ENCODE measurements at regions not wholly inside any gene's neighbourhood (a gene's known extent, or its start where the extent isn't known, plus 50 kb on each side); places are given as distances from the start of the nearest gene placed in this dataset.

DNA sequence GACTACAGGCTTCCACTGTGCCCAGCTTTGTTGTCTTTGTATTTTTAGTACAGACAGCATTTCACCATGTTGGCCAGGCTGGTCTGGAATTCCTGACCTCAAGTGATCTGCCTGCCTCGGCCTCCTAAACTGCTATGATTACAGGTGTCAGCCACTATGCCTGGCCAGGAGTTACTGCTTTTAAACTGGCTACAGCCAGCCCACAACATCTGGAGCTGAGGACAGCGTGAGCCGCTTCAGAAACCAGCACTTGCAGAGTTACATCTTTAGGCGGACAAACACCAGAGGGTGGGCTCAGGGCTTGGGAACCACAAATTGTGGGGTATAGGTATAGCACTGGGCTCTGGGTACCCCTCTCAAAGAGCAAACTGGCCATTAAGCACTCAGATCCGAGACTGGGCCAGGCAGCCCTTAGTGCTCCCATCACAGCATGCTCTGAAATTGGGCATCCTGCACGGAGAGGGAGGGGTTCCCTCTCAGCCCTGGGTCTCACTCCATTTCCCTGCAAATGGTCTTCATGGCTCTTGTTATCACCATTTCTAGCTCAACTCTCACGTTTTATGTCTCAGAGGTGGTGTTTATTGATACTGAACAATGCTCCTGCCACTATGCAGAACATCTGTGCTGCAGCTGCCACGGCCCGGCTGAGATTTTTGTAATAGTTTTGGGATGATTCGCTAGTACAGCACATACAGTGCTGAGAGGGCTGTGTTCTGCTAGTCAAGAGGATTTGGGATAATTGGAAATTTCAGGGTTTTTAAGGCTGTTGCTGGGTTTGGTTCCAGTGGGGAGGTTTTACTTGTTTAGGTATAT lies 146.4 kb upstream of the LYZL2 start:
- Mint-ChIP-seq H3K27ac (no peak overlapping the region), H3K9me3 (peaks cover 4% of the 10 kb centered on the region), H3K4me1 (no peaks in the 10 kb centered on the region), H3K4me3 (no peak overlapping the region), H3K36me3 (ENCODE audit: low read depth) (no peaks in the 10 kb centered on the region), H3K27me3 (peaks cover 10% of the 10 kb centered on the region)
- no peak for ATAC-seq (replicated peaks)

DNA sequence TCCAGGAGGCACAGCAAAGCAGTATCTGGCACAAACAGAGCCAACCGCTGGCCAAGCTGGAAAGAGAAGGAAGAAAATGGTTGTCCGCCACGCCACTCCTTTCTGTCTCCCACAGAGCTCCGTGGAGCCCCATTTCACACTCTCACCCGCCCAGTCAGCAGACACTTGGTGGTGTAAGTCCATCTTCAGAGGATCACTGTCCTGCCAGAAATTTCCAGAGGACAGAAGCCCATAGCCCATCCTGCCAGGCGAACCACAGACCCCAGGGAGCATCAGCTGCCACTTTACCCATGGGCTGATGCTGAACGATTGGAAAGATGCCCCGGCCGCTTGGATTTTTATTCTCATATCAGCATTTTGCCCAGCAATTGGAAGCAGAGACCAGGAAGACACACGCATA lies 144.7 kb upstream of the LYZL2 start:
- peaks cover 10% of the 10 kb centered on the region for H3K27me3 Mint-ChIP-seq
- H3K4me1 Mint-ChIP-seq, result no peaks in the 10 kb centered on the region
- H3K9me3 Mint-ChIP-seq, result peaks cover 4% of the 10 kb centered on the region
- no peak overlapping the region for H3K27ac Mint-ChIP-seq
- H3K36me3 Mint-ChIP-seq (ENCODE audit: low read depth), result no peaks in the 10 kb centered on the region
- ATAC-seq (replicated peaks), result no peak
- H3K4me3 Mint-ChIP-seq, result no peak overlapping the region

DNA sequence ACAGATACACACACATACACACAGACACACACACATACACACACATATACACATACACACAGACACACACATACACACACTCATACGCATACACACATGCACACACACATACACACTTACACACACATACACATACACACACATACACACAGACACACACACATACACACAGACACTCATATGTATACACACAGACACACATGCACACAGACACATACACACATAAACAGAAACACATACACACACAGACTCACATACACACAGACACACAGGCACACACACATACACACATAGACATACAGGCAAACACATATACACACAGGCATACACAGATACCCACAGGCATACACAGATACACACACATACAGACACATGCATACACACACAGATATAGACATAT lies 143.9 kb upstream of the LYZL2 start:
- Mint-ChIP-seq H3K27me3 (peaks cover 6% of the 10 kb centered on the region), H3K4me3 (no peak overlapping the region), H3K27ac (no peak overlapping the region), H3K9me3 (peaks cover 4% of the 10 kb centered on the region), H3K36me3 (ENCODE audit: low read depth) (no peaks in the 10 kb centered on the region), H3K4me1 (no peaks in the 10 kb centered on the region)
- no peak for ATAC-seq (replicated peaks)

DNA sequence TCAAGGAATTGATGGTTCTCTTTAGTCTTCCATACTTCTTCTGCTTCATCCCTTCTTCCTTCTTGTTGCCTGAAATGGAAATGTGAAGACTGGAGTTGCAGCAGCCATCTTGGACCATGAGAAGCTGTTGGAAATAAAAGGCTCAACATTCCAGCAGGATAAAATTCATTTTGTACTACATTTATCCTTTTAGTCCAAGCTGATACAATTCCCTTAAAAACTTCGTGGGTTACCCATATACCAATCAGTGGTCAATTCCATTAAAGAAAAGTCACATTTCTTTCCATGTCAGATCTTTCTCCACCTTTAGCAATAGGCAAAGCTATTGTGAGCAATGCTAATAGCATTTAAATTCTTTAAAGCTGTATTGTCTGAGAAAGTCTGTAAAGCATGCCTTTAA lies 141.3 kb upstream of the LYZL2 start:
- Mint-ChIP-seq H3K27me3 (peaks cover 10% of the 10 kb centered on the region), H3K36me3 (ENCODE audit: low read depth) (no peaks in the 10 kb centered on the region), H3K9me3 (peaks cover 4% of the 10 kb centered on the region), H3K4me1 (no peaks in the 10 kb centered on the region), H3K4me3 (no peak overlapping the region), H3K27ac (no peak overlapping the region)
- no peak for ATAC-seq (replicated peaks)

DNA sequence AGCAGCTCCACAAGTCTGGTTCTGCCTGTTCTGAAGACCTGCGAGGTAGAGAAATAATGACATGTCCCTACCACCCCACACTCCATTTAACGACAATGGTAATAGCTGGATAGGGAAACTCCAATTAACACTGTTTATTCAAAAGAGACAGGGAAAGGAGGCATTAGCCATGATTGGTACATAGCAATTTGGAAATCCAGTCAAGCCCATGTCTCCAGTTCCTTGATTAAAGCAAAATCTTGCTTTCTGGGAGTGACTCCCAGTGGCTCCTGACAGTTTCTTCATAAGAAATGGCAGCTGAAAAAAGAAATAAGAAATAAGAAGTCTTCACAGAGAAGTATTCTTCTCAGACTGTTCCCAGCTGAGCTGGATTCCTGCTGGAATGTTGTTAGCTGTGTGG lies 140.7 kb upstream of the LYZL2 start:
- H3K27ac Mint-ChIP-seq, result no peak overlapping the region
- no peak overlapping the region for H3K4me3 Mint-ChIP-seq
- peaks cover 10% of the 10 kb centered on the region for H3K27me3 Mint-ChIP-seq
- no peaks in the 10 kb centered on the region for H3K36me3 Mint-ChIP-seq (ENCODE audit: low read depth)
- no peak for ATAC-seq (replicated peaks)
- peaks cover 4% of the 10 kb centered on the region for H3K9me3 Mint-ChIP-seq
- no peaks in the 10 kb centered on the region for H3K4me1 Mint-ChIP-seq

DNA sequence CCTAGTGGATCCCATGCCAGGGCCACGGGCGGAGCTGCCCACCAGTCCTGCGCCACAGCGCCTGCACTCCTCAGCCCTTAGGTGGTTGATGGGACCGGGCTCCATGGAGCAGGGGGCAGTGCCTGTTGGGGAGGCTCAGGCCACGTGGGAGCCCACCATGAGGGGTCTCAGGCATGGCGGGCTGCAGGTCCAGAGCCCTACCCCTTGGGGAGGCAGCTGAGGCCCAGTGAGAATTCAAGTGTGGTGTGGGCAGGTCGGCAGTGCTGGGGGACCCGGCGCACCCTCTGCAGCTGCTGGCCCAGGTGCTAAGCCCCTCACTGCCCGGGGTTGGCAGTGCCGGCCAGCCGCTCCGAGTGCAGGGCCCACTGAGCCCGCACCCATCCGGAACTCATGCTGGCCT lies 139.8 kb upstream of the LYZL2 start:
- no peak for ATAC-seq (replicated peaks)
- no peaks in the 10 kb centered on the region for H3K4me1 Mint-ChIP-seq

DNA sequence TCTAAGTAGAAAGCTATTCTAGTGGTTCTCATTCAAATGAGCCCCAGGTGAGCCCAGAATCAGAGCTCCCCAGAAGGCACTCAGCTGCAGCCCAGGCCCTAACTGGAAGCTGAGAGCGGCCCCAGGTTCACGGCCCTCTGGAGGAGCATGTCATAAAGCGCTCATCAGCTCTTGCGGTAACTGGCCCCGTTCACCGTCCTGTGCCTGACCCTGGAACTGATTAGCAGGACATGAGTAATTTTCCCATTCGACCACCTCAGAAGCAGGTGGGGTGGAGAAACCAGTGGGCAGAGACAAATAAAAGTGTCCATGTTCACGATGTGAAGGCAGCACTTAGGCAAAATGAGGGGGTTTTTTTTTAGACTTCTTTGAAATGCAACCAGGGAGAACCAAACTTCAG lies 136.1 kb upstream of the LYZL2 start:
- peaks cover 9% of the 10 kb centered on the region for H3K27me3 Mint-ChIP-seq
- H3K36me3 Mint-ChIP-seq (ENCODE audit: low read depth), result no peaks in the 10 kb centered on the region
- no peaks in the 10 kb centered on the region for H3K4me1 Mint-ChIP-seq
- no peak for ATAC-seq (replicated peaks)
- H3K27ac Mint-ChIP-seq, result no peak overlapping the region
- no peak overlapping the region for H3K4me3 Mint-ChIP-seq
- H3K9me3 Mint-ChIP-seq, result no peaks in the 10 kb centered on the region

More for the DNA sequence above, 139.8 kb upstream of the LYZL2 start:
- H3K36me3 Mint-ChIP-seq (ENCODE audit: low read depth), result no peaks in the 10 kb centered on the region
- H3K4me3 Mint-ChIP-seq, result no peak overlapping the region
- H3K27me3 Mint-ChIP-seq, result peaks cover 12% of the 10 kb centered on the region
- H3K27ac Mint-ChIP-seq, result no peak overlapping the region
- peaks cover 4% of the 10 kb centered on the region for H3K9me3 Mint-ChIP-seq

DNA sequence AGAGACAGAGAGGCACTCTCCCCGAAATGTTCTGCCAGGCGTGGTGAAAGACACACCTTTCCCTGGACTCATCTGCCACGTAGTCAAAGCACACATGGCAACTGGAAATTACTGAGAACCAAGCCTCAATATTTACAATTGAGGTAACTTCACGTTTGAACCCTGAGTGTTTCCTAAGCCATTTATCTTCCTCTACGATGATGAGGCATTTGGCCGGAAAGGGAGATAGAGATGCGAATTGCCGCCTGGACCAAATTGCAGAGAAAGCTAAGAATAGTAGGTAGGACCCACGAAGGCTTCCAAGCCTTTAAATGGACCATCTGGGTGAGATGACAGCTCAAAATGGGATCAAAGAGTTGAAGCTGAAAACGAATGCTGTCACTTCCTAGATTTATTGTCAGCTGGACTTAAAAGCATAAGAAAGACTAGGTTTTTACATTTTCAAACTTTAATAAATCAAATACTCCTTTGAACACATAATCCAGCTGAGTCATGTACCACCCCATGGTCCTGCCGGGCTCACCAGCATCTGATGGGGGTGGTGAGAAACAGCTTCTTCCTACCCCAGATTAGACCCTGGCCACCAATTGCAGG lies 135.6 kb upstream of the LYZL2 start:
- Mint-ChIP-seq H3K4me1 (no peaks in the 10 kb centered on the region), H3K27ac (no peak overlapping the region), H3K27me3 (peaks cover 9% of the 10 kb centered on the region), H3K9me3 (no peaks in the 10 kb centered on the region), H3K36me3 (ENCODE audit: low read depth) (no peaks in the 10 kb centered on the region), H3K4me3 (no peak overlapping the region)
- ATAC-seq (replicated peaks), result no peak

DNA sequence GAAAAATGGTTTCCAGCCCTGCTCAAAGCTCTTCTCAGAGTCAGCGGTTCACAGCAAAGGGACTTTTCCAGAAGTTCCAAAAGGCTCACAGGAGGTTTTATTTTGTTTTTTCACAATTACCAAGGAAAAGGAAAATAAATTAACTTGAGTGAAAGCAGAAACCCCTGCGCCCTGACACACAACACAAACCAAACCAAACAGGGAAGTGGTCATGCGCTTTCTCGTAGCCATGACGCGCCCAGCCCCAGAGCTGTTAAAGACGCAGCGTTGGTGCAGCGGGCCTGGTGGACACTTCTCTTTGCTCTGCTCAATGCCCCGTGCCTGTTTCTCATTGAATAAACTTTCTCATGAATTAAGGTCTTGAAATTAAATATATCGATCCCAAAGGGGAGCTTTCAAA lies 134.4 kb upstream of the LYZL2 start:
- Mint-ChIP-seq H3K36me3 (ENCODE audit: low read depth) (no peaks in the 10 kb centered on the region), H3K27me3 (peaks cover 9% of the 10 kb centered on the region)

DNA sequence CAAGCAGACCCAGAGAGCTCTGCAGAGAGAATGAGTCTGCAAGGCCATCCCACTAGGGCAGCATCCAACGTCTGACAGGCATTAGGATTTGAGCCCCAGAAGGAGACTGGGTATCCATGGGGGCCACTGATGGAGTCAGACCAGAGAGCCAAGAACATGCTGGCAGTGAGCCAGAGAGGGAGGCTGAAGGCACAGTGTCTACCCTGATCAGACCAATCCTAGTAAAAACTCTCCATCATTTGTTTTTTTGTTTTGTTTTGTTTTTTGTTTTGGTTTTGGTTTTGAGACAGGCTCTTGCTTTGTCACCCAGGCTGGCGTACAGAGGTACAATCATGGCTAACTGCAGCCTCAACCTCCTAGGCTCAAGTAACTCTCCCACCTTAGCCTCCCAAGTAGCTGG lies 133.1 kb upstream of the LYZL2 start:
- no peaks in the 10 kb centered on the region for H3K4me1 Mint-ChIP-seq
- no peak for ATAC-seq (replicated peaks)

More for the DNA sequence above, 134.4 kb upstream of the LYZL2 start:
- no peaks in the 10 kb centered on the region for H3K9me3 Mint-ChIP-seq
- H3K27ac Mint-ChIP-seq, result no peak overlapping the region
- H3K4me3 Mint-ChIP-seq, result no peak overlapping the region
- no peak for ATAC-seq (replicated peaks)
- H3K4me1 Mint-ChIP-seq, result no peaks in the 10 kb centered on the region

DNA sequence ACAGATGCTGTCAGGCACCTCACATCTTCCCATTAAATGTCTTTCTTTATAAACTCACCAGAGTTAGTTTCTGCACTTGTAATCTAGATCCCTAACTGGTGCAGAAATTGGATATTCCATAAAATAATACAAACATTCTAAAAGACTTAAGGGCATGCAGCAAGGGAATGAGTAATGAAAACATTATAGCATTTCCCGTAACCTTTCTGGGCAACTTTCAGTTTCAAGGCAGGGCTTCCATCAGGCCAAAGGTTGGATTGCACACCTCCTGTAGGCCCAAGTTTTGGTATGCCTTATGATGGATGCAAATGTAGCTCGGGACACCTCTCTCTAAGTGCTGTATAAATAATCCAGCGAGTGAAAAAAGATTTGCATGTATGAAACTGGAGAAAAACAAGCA lies 129.9 kb upstream of the LYZL2 start:
- no peaks in the 10 kb centered on the region for H3K36me3 Mint-ChIP-seq (ENCODE audit: low read depth)
- no peaks in the 10 kb centered on the region for H3K4me1 Mint-ChIP-seq
- no peak overlapping the region for H3K4me3 Mint-ChIP-seq
- no peak overlapping the region for H3K27ac Mint-ChIP-seq
- H3K9me3 Mint-ChIP-seq, result no peaks in the 10 kb centered on the region
- H3K27me3 Mint-ChIP-seq, result no peaks in the 10 kb centered on the region
- ATAC-seq (replicated peaks), result peak; percentile 23

More for the DNA sequence above, 133.1 kb upstream of the LYZL2 start:
- no peaks in the 10 kb centered on the region for H3K9me3 Mint-ChIP-seq
- no peak overlapping the region for H3K4me3 Mint-ChIP-seq
- H3K27ac Mint-ChIP-seq, result no peak overlapping the region
- no peaks in the 10 kb centered on the region for H3K36me3 Mint-ChIP-seq (ENCODE audit: low read depth)
- H3K27me3 Mint-ChIP-seq, result peaks cover 9% of the 10 kb centered on the region

DNA sequence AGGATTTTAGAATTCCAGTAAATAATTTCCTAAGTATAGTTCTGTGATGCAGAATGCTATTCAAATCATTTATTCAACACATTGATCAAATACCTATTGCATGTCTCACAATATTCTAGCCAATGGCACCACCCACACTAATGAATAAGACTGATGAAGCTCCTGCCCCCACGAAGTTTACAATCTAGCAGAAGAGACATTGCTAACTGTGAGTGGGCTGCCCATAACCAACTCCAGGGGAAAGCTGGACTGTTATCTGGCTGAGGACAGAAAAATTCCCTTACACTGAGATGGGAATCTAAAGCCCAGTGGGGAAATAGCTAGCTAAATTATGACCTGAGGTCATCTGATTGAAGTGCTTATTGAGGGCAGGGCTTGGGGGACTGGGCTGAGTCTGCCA lies 128.8 kb upstream of the LYZL2 start:
- Mint-ChIP-seq H3K36me3 (ENCODE audit: low read depth) (no peaks in the 10 kb centered on the region), H3K4me3 (no peak overlapping the region), H3K9me3 (no peaks in the 10 kb centered on the region), H3K4me1 (no peaks in the 10 kb centered on the region), H3K27ac (no peak overlapping the region), H3K27me3 (no peaks in the 10 kb centered on the region)
- no peak for ATAC-seq (replicated peaks)

DNA sequence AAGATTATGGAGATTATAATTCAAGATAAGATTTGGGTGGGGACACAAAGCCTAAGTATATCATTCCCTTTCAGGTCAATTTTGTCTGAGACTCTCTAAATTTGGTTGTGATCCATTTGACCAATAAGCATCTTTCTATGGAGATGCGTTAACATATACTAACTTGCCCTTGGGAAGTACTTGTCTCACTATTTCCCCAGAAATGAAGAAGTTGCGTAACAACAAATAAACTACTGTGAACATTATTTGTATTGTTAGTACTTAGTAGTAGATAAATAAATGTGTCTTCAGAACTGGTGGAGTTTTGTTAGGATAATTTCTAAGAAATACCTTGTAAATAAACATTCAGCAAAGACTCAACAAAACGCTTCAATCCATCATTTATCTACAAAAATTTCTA lies 127.3 kb upstream of the LYZL2 start:
- no peaks in the 10 kb centered on the region for H3K36me3 Mint-ChIP-seq (ENCODE audit: low read depth)
- no peak overlapping the region for H3K4me3 Mint-ChIP-seq
- H3K27ac Mint-ChIP-seq, result no peak overlapping the region
- H3K9me3 Mint-ChIP-seq, result no peaks in the 10 kb centered on the region
- no peak for ATAC-seq (replicated peaks)
- peaks cover 2% of the 10 kb centered on the region for H3K27me3 Mint-ChIP-seq
- H3K4me1 Mint-ChIP-seq, result no peaks in the 10 kb centered on the region

DNA sequence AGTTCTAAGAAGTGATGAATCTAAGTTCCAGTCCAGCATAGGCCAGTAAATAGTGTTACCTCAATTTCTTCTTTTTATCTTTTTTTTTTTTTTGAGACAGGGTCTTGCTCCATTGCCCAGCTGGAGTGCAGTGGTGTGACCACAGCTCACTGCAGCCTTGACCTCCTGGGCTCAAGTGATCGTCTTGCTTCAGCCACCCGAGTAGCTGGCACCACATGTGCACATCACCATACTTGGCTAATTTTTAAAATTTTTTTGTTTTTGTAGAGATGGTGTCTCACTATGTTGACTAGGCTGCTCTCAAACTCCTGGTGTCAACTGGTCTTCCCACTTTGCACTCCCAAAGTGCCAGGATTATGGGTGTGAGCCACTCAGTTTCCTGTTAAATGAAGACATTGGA lies 126.6 kb upstream of the LYZL2 start:
- H3K4me1 Mint-ChIP-seq, result peaks cover 5% of the 10 kb centered on the region
- no peaks in the 10 kb centered on the region for H3K9me3 Mint-ChIP-seq
- no peak overlapping the region for H3K27ac Mint-ChIP-seq
- no peak for ATAC-seq (replicated peaks)
- H3K27me3 Mint-ChIP-seq, result peaks cover 7% of the 10 kb centered on the region
- no peak overlapping the region for H3K4me3 Mint-ChIP-seq
- H3K36me3 Mint-ChIP-seq (ENCODE audit: low read depth), result no peaks in the 10 kb centered on the region

DNA sequence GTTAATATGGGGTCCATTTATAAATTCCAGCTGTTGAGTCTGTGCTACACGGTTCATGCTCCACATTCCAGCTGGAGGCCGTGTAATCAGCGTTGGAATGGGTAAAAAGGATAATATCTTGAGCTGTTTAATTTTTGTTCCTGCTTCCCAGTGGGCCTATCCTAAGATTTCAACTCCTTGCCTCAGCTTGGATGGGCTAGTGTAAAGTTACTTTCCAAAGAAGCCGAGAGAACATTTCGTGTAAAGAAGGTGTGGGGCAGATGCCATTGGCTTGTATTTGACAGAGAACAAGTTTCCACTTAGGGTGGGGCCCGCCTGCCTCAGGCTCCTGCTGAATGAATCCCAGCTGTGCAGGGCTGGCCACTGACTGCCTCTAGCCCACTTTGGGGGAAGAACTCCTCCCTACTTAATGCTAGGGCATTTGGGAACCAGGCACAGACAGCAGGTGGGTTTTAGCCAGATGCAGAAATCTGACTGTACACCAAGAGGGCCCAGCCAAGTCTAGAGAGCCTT lies 125.9 kb upstream of the LYZL2 start:
- Mint-ChIP-seq H3K4me3 (no peak overlapping the region), H3K27ac (no peak overlapping the region), H3K27me3 (peaks cover 7% of the 10 kb centered on the region), H3K4me1 (peaks cover 8% of the 10 kb centered on the region), H3K36me3 (ENCODE audit: low read depth) (no peaks in the 10 kb centered on the region), H3K9me3 (no peaks in the 10 kb centered on the region)
- no peak for ATAC-seq (replicated peaks)

Data from activated T-helper 17 cell treated with anti-CD3 and anti-CD28 coated beads, Interleukin-2, amount 50 U/mL, for 72 hours (primary cell).